ENCODE measurements at regions not wholly inside any gene's neighbourhood (a gene's known extent, or its start where the extent isn't known, plus 50 kb on each side); places are given as distances from the start of the nearest gene placed in this dataset.

GRCh38 chr13:106796280-106797047 is 228.5 kb upstream of the ARGLU1 start:
- no peak for DNase-seq (ENCODE audit: low spot score)

DNA sequence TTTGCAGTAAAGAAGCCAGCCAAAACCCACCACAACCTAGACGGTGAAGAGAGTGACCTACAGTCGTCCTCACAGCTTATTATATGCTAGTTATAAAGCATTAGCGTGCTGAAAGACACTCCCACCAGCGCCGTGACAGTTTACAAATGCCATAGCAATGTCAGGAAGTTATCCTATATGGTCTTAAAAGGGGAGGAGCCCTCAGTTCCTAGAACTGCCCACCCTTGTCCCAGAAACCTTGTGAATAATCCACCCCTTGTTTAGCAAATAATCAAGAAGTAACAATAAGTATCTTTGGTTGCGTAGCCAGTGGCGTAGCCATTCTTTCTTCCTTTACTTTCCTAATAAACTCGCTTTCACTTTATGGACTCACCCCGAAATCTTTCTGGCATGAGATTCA is 227.9 kb upstream of the ARGLU1 start:
- no peak for DNase-seq (ENCODE audit: low spot score)

- no peak for DNase-seq (ENCODE audit: low spot score)
Measured at GRCh38 chr13:106794117-106794516, 226.2 kb upstream of the ARGLU1 start.

GRCh38 chr13:106789911-106790310 is 222.0 kb upstream of the ARGLU1 start:
- no peak for DNase-seq (ENCODE audit: low spot score)

DNA sequence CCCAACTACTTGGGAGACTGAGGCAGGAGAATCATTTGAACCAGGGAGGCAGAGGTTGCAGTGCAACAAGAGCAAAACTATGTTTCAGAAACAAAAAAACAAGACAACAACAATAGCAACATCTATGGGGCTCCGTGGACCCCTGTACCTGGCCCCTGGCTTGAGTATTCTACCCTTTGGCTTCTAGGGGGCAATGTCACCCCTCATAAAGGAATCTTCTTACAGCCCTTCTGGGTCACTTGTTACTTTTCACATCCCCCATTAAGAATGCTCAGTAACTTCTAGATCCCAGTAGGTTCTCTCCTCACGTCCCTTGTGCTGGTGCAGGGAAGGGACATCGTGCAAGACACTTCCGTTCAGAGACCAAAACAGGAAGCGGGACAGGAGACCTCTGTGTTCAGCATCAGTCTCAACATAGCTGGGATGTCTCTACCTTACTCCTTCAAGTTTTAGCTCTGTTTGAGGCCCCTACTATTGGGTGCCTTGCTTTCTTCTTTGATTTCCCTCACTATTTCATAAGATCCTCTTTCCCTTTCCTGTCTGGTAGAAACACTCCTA is 218.1 kb upstream of the ARGLU1 start:
- DNase-seq (ENCODE audit: low spot score) = no peak

DNA sequence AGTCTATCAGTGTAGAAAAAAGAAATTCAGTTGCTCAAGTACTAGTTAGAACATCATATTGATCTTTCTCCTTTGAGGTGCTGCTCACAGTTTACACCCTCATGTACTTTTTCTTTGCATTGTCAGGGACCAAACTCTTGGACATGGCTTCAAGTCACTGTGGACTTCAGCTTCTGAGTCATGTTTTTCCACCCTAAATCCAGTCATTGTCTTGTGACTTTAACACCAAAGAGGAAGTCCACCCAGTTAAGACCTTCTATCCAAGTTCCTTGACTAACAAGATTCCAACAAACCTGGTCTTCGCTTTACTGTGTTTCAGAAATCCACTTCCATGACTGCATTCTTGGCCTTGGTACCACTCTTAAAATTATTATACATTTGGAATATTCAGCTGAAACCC is 206.7 kb upstream of the ARGLU1 start:
- no peak for DNase-seq (ENCODE audit: low spot score)

DNA sequence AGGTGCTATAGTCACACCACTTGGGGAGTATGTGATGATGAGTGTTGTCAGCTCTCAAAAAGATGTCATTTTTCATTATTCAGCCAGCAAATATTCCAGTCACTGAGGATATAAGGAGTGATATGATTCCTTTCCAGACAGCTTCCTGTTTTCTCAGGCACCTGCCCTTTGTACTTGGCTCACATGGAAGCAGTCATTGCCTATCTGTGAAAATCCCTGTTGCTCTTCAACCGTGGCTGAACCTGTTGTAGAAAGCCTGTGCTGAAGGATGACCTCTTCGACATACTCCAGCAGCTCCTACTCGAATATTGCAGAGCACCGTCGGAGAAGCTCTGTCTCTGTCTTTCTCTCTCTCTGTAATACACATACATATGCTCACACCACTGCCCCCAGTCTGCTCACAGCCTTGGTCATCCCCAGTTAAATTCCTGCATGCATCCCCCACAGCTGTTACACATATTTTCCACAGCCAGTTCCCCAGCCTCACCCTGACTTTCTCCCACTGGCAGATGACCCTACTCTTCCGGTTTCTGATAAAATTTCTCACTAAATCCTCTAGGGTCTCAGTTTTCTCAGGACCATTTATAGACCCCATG is 204.2 kb upstream of the ARGLU1 start:
- DNase-seq (ENCODE audit: low spot score) = no peak

DNA sequence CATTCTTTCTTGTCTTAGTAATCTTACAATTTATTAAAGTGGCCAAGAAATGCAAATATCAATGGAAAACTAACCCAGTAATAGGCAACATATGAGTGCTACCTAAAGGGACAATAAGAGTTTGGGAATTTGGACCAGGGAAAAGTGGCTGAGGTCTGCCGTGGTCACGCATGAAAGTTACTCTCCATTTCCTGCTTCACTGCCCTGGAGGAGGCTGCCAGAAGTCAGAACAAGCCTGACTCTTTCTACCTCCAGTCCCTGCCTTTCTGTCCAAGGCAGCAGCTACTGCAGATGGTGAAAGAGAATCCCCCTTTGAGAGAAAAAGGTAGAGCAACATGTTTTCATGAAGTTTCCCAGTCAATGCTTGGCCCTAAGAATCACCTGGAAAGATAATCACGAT is 201.1 kb upstream of the ARGLU1 start:
- no peak for DNase-seq (ENCODE audit: low spot score)

- DNase-seq (ENCODE audit: low spot score) = no peak
Measured at GRCh38 chr13:106762708-106763107, 194.8 kb upstream of the ARGLU1 start.

- DNase-seq (ENCODE audit: low spot score) = no peak
Measured at GRCh38 chr13:106756446-106756845, 188.5 kb upstream of the ARGLU1 start.

DNA sequence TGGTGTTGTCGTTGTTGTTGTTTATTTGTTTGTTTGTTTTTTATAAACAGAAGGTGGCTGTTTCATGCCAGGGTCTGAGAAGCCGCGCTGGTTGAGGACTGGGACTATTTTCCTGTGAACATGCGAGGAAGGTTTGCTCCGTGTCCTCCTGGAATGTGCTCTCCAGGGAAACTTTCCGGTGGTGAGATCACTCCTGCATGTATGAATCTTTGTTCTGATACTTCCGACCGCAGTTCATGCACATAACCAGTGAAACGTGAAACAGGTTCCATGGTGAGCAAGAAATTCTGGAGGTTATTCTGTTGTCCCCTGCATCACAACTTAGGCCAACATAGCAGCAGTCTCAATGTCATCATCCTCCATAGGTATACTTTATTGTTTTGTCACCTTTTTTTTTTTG is 187.6 kb upstream of the ARGLU1 start:
- no peak for DNase-seq (ENCODE audit: low spot score)

GRCh38 chr13:106753251-106753650 is 185.3 kb upstream of the ARGLU1 start:
- no peak for DNase-seq (ENCODE audit: low spot score)

DNA sequence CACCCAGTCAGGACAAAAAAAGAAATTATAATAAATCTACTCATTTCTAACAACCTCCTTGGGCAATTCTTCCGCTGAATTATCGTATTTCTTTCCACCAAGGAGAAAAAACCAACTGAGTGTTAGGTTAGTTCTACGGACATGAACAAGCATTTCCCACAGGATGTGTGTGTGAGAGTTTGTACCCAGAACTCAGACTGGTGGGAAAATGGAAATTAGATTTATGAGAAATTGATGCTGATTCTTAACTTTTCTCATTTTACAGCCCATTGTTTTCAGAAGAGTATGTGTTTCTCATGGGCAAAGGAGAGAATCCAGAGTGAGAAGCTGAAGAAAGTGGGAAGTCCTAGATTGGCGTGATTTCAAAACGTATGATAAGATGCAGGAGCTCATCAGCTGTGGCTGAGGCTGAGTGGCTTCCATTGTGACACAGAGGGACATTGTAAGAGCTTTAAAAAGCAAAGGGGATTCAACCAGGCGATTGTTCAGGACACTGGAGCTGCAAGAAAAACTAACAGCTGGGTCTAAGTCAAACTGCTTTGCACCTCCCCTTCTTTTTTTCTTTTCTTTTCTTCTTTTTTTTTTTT is 184.7 kb upstream of the ARGLU1 start:
- DNase-seq (ENCODE audit: low spot score) = no peak

DNA sequence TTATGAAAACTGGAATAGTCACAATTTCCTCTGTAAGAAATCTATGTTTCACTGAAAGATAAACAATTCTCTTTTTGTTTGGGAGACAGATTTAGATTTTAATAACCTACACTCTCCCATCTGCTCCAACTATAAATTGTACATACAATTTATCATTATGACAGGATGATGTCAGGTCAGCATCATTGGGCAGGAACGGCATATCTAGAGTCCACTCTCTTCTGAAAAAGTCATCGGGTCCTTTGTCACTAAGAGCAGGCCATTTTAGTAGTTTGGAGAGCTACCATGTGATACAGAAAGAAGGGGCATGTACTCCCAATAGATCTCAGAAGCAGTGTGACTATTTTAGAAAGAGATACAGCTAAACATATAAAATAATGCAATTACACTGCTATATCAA is 180.8 kb upstream of the ARGLU1 start:
- no peak for DNase-seq (ENCODE audit: low spot score)

DNA sequence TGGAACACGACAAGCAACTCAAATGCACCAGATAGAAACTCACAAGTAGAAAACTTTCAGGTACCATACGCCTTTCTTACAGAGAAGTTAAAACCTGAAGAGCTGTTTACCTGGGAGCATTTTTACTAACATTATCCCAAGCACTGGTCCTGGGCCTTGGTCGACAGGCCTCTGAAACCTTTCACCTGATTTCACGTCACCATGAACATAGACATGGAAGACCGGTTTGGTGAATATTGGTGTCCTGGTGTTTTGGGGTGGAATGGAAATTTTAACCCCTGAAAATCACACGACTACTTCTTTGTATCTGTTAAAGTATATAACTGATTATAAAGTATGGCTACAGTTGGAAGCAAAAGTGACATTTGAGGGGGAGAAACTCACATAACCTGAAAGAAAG is 176.6 kb upstream of the ARGLU1 start:
- DNase-seq (ENCODE audit: low spot score) = no peak

GRCh38 chr13:106738186-106738678 is 170.3 kb upstream of the ARGLU1 start:
- DNase-seq (ENCODE audit: low spot score) = no peak

DNA sequence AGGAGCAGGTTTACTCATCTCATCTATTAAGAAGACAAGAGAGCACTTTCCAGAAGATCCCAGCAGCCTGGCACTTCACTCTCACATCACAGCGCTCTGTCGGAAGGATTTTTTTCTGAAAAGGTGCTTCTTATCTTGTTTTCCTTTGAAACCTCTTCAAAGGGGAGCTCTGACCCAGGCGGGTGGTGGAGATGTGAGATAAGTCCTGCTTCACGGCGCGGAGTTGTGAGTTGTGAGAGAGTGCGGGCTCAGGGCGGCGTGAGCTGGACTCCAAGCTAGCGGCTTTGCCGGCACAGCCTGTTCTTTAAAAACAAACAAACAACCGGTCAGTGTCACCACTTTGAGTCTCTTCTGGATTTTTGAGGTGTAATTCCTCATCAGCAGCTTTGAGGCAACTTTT is 169.0 kb upstream of the ARGLU1 start:
- DNase-seq (ENCODE audit: low spot score) = no peak

DNA sequence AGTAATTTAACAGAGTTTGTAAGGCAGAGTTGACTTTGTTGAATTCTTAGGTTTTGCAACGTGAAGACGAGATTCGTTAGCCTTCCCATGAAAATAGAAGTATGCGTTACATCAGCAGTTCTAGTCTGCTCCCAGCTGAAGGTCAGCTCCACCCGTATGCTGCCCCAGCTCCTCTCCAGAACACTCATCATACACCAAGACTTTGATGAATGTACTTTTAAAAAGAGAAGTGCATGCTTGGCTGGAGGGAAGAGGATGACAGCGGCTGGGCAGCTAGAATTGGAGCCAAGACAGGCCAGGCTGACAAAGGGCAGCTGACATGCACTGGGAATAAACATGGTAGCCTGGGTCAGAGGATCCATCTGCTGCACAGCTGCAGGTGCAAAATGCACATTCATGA is 166.3 kb upstream of the ARGLU1 start:
- DNase-seq (ENCODE audit: low spot score) = no peak

- DNase-seq (ENCODE audit: low spot score) = no peak
Measured at GRCh38 chr13:106723036-106723435, 155.1 kb upstream of the ARGLU1 start.

DNA sequence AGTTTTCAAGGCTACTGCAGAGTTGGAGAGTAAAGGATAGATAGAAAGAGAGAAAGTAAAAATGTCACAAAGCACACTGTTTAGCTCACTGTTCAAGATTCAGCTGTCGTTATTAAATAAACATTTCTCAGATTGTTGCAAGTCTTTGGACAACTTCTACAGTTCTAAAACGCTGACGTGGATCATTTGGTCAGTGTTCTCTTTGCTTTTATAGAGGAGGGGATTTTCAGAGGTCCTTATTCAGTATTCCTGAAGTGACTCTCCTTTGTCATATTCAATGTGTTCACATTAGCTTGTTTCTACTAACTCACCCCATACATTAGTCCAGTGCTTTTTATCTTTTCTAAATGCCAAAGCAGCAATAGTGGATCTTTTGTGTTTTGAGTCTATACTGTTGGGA is 154.7 kb upstream of the ARGLU1 start:
- DNase-seq (ENCODE audit: low spot score) = no peak

- DNase-seq (ENCODE audit: low spot score) = no peak
Measured at GRCh38 chr13:106721599-106721998, 153.7 kb upstream of the ARGLU1 start.

DNA sequence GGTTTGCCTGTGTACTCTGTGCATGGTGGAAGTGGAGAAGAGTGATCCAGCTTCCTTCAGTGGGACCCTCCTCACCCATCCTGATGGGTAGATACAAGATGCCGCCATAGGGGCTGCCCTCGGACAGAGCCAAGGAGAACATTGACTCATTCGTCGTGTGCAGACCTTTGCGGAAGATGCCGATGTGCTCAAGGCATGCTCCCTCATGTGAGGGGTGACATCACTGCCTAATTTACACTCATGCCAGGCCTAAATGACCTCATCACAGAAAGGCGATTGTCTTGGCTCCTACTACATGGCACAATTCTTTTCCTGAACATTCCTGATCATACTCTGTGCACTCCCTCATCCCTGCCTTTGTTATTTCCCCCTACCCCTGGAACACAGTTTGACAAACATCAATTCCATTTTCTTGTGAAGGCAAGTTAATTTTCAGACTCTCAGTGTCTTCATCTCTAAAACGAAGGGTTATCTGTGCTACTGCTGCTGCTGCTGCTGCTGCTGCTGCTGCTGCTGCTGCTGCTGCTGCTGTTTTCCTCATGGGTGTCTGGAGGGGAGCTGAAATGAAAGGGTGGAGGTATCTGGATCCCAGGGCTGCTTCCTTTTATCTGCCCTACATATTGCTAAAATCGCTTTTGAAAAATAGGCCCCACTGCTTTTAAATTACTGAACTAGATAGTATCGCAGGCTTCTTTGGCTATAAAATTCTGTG is 146.5 kb upstream of the ARGLU1 start:
- DNase-seq (ENCODE audit: low spot score) = no peak

- no peak for DNase-seq (ENCODE audit: low spot score)
Measured at GRCh38 chr13:106712381-106712780, 144.4 kb upstream of the ARGLU1 start.
